H1 (cell line): ENCODE measurements at regions not wholly inside any gene's neighbourhood (a gene's known extent, or its start where the extent isn't known, plus 50 kb on each side); places are given as distances from the start of the nearest gene placed in this dataset.

Experiments used
- CTCF ChIA-PET: fragments of 300-600 bp; sonication (Branson Sonifier 250); formaldehyde crosslinking; loops from one replicate; lab custom pipeline; 2021; ENCODE audit not compliant: partially characterized antibody; lab: Charles Lee
- POLR2A ChIA-PET: fragments of 300-600 bp; sonication (Branson Sonifier 250); formaldehyde crosslinking; loops from one replicate; lab custom pipeline; 2021; ENCODE audit warnings: inconsistent platforms; ENCODE audit not compliant: partially characterized antibody; lab: Charles Lee
- DNase-seq, 2 experiments: peaks; one replicate each; pipeline versions ENCODE4 v3.0.0 to v3.0.0-alpha.2; 2010 to 2022; ENCODE audit warnings: low spot score in 2 of 2, low read depth in 1 of 2, mixed read lengths in 1 of 2
- FAIRE-seq: peaks from 2 replicates; lab custom pipeline; 2011; peaks lifted over from hg19 to GRCh38; lab: Jason Lieb, UNC
- H2AFZ ChIP-seq: 2 replicates; pipeline ENCODE4 v1.8.1; 2012; ENCODE audit warnings: low read length, inconsistent platforms
- H2AK5ac ChIP-seq: 2 replicates; pipeline ENCODE4 v1.6.1; 2013; ENCODE audit warnings: low read depth, low read length
- H2BK120ac ChIP-seq: replicated peaks from 2 replicates; pipeline ENCODE3; 2013; ENCODE audit warnings: low read depth, low read length, inconsistent platforms
- H2BK12ac ChIP-seq: 2 replicates; pipeline ENCODE4 v1.6.1; 2013; ENCODE audit warnings: low read depth, low read length
- H2BK15ac ChIP-seq: 2 replicates; pipeline ENCODE4 v1.6.1; 2013; ENCODE audit warnings: low read length
- H2BK20ac ChIP-seq: 2 replicates; pipeline ENCODE4 v1.6.1; 2013; ENCODE audit warnings: low read length
- H2BK5ac ChIP-seq: 2 replicates; pipeline ENCODE4 v1.6.1; 2013; ENCODE audit warnings: low read depth, low read length
- H3K14ac ChIP-seq: 2 replicates; pipeline ENCODE4 v1.6.1; 2013; ENCODE audit warnings: inconsistent platforms; ENCODE audit not compliant: insufficient read length
- H3K18ac ChIP-seq: 2 replicates; pipeline ENCODE4 v1.6.1; 2013; ENCODE audit warnings: low read length; ENCODE audit errors: extremely low read depth
- H3K23ac ChIP-seq: 2 replicates; pipeline ENCODE4 v1.6.1; 2013; ENCODE audit warnings: inconsistent platforms; ENCODE audit not compliant: insufficient read length
- H3K23me2 ChIP-seq: 2 replicates; pipeline ENCODE4 v1.6.1; 2013; ENCODE audit warnings: low read depth, low read length
- H3K27ac ChIP-seq: 2 replicates; pipeline ENCODE4 v1.6.1; 2011; ENCODE audit warnings: low read depth, low read length, inconsistent platforms
- H3K27me3 ChIP-seq, 4 experiments: replicated peaks in 1 of 4; 1 replicate in 1 of 4; 2 replicates in 3 of 4; pipeline versions ENCODE4 v1.6.1 to v1.8.1; 2011 to 2013; ENCODE audit warnings: low read length in 3 of 4, mild to moderate bottlenecking in 3 of 4, inconsistent platforms in 2 of 4, mixed read lengths in 2 of 4, moderate library complexity in 1 of 4; ENCODE audit not compliant: control insufficient read depth in 3 of 4, insufficient read depth in 3 of 4; ENCODE audit errors: extremely low read depth in 1 of 4
- H3K36me3 ChIP-seq, 4 experiments: 2 replicates each; pipeline versions ENCODE4 v1.6.1 to v1.8.1; 2011 to 2013; ENCODE audit warnings: mild to moderate bottlenecking in 4 of 4, low read length in 3 of 4, moderate library complexity in 2 of 4, control low read depth in 1 of 4, inconsistent platforms in 1 of 4; ENCODE audit not compliant: insufficient read depth in 4 of 4, control insufficient read depth in 2 of 4
- H3K4ac ChIP-seq: replicated peaks from 2 replicates; pipeline ENCODE3; 2013; ENCODE audit warnings: low read length, low read depth, mixed read lengths, inconsistent platforms; ENCODE audit not compliant: insufficient read length
- H3K4me1 ChIP-seq, 4 experiments: replicated peaks in 1 of 4; 1 replicate in 1 of 4; 2 replicates in 3 of 4; pipeline versions ENCODE4 v1.6.1 to v1.8.1; 2011 to 2013; ENCODE audit warnings: low read length in 3 of 4, inconsistent platforms in 2 of 4, mixed read lengths in 1 of 4; ENCODE audit not compliant: insufficient read depth in 4 of 4, control insufficient read depth in 3 of 4
- H3K4me2 ChIP-seq, 2 experiments: 2 replicates each; pipeline versions ENCODE4 v1.6.1 to v1.8.1; 2011 to 2013; ENCODE audit warnings: low read depth in 2 of 2, low read length in 2 of 2, control low read depth in 1 of 2, inconsistent platforms in 1 of 2, mild to moderate bottlenecking in 1 of 2; ENCODE audit not compliant: insufficient read depth in 1 of 2
- H3K4me3 ChIP-seq, 4 experiments: fragments of 200-600, 300-600 bp in 1 of 4; sonication (generic), shearing (Covaris generic), sonication (Bioruptor Twin) in 1 of 4; 2 replicates each; pipeline versions ENCODE4 v1.5.1 to v1.8.1; 2011 to 2016; ENCODE audit warnings: low read length in 4 of 4, low read depth in 3 of 4, control low read depth in 2 of 4, inconsistent platforms in 2 of 4, mild to moderate bottlenecking in 2 of 4, mixed read lengths in 1 of 4, moderate library complexity in 1 of 4; ENCODE audit not compliant: insufficient read depth in 2 of 4; ENCODE audit errors: extremely low read depth in 1 of 4
- H3K56ac ChIP-seq: replicated peaks from 2 replicates; pipeline ENCODE3; 2013; ENCODE audit warnings: low read depth, mild to moderate bottlenecking, mixed read lengths, low read length, inconsistent platforms; ENCODE audit not compliant: insufficient read length
- H3K79me1 ChIP-seq: 2 replicates; pipeline ENCODE4 v1.6.1; 2013; ENCODE audit warnings: low read depth, low read length, control low read depth
- H3K79me2 ChIP-seq, 2 experiments: 2 replicates each; pipeline versions ENCODE4 v1.6.1 to v1.8.1; 2012 to 2013; ENCODE audit warnings: low read length in 2 of 2, mild to moderate bottlenecking in 2 of 2, inconsistent platforms in 1 of 2; ENCODE audit not compliant: insufficient read depth in 2 of 2, control insufficient read depth in 1 of 2
- H3K9ac ChIP-seq, 4 experiments: replicated peaks in 1 of 4; 1 replicate in 1 of 4; 2 replicates in 3 of 4; pipeline versions ENCODE4 v1.6.1 to v1.8.1; 2011 to 2013; ENCODE audit warnings: low read depth in 3 of 4, low read length in 3 of 4, control low read depth in 2 of 4, mild to moderate bottlenecking in 2 of 4, moderate library complexity in 2 of 4, inconsistent platforms in 1 of 4; ENCODE audit errors: extremely low read depth in 1 of 4
- H3K9me3 ChIP-seq, 2 experiments: 2 replicates each; pipeline versions ENCODE4 v1.6.1 to v1.8.1; 2012 to 2013; ENCODE audit warnings: mild to moderate bottlenecking in 2 of 2, moderate library complexity in 2 of 2, control low read depth in 1 of 2, inconsistent platforms in 1 of 2, low read depth in 1 of 2, low read length in 1 of 2, mixed read lengths in 1 of 2; ENCODE audit not compliant: insufficient read depth in 2 of 2
- H4K20me1 ChIP-seq, 2 experiments: replicated peaks in 1 of 2; 2 replicates each; pipeline versions ENCODE3 to v1.8.1; 2011 to 2013; ENCODE audit warnings: inconsistent platforms in 2 of 2, low read length in 2 of 2, mild to moderate bottlenecking in 1 of 2; ENCODE audit not compliant: insufficient read depth in 2 of 2, control insufficient read depth in 1 of 2
- H4K5ac ChIP-seq: 2 replicates; pipeline ENCODE4 v1.6.1; 2013; ENCODE audit warnings: low read length, low read depth, mixed read lengths, inconsistent platforms; ENCODE audit not compliant: insufficient read length
- H4K8ac ChIP-seq: 2 replicates; pipeline ENCODE4 v1.8.0; 2013; ENCODE audit warnings: mild to moderate bottlenecking, moderate library complexity, low read length, inconsistent platforms; ENCODE audit not compliant: insufficient read depth; ENCODE audit errors: extremely low read depth
- H4K91ac ChIP-seq: replicated peaks from 2 replicates; pipeline ENCODE3; 2013; ENCODE audit warnings: low read length, mixed read lengths, inconsistent platforms; ENCODE audit not compliant: insufficient read length
- BCL11A ChIP-seq, 2 experiments: IDR thresholded peaks; one replicate each; pipeline ENCODE4 v1.6.1; 2011; ENCODE audit warnings: low read depth in 2 of 2, low read length in 2 of 2, mild to moderate bottlenecking in 2 of 2
- EGR1 ChIP-seq: IDR thresholded peaks from 2 replicates; pipeline ENCODE4 v1.6.1; 2011; ENCODE audit warnings: low read depth, low read length, borderline replicate concordance
- EZH2 ChIP-seq: fragments of 200-600 bp; sonication (generic); IDR thresholded peaks from 2 replicates; pipeline ENCODE4 v1.7.1; 2012; ENCODE audit warnings: low read depth, mild to moderate bottlenecking, moderate library complexity, low read length, inconsistent platforms; ENCODE audit not compliant: severe bottlenecking
- JUND ChIP-seq: IDR thresholded peaks from 2 replicates; pipeline ENCODE4 v1.6.1; 2011; ENCODE audit warnings: mild to moderate bottlenecking, improper control_type of control experiment, low read length
- POLR2A ChIP-seq, 2 experiments: IDR thresholded peaks; 1 replicate in 1 of 2; 2 replicates in 1 of 2; pipeline ENCODE4 v1.6.1; 2011; ENCODE audit warnings: low read depth in 2 of 2, low read length in 2 of 2, mild to moderate bottlenecking in 2 of 2; ENCODE audit errors: control extremely low read depth in 1 of 2
- POLR2AphosphoS5 ChIP-seq: IDR thresholded peaks from 2 replicates; pipeline ENCODE4 v1.6.1; 2011; ENCODE audit warnings: low read depth, low read length
- POU5F1 ChIP-seq: IDR thresholded peaks from 2 replicates; pipeline ENCODE4 v1.6.1; 2011; ENCODE audit warnings: low read depth, mild to moderate bottlenecking, low read length, moderate library complexity
- SIRT6 ChIP-seq: IDR thresholded peaks from one replicate; pipeline ENCODE4 v1.7.1; 2012; ENCODE audit warnings: low read length, inconsistent platforms
- SP1 ChIP-seq: IDR thresholded peaks from 2 replicates; pipeline ENCODE4 v1.6.1; 2011; ENCODE audit warnings: low read depth, low read length
- WGBS, 2 experiments: shearing (Covaris generic) in 1 of 2; methylation state at CpG; one replicate each; pipeline versions ENCODE4 v1.1.6 to v1.1.7; 2013 to 2015; ENCODE audit warnings: low lambda C conversion rate in 2 of 2, mixed read lengths in 2 of 2, inconsistent platforms in 1 of 2, low coverage in 1 of 2, missing lambda C conversion rate in 1 of 2; ENCODE audit not compliant: insufficient replicate concordance in 2 of 2, insufficient coverage in 1 of 2, insufficient read length in 1 of 2; ENCODE audit errors: extremely low coverage in 1 of 2, missing lambda C conversion rate in 1 of 2; 5-methylcytosine and 5-hydroxymethylcytosine counted together

- H3K18ac ChIP-seq, result no peak overlapping the region
- H3K23me2 ChIP-seq, result no peaks in the 10 kb centered on the region
- no peaks in the 10 kb centered on the region for H4K20me1 ChIP-seq
- no peak overlapping the region for H3K23ac ChIP-seq
- H2BK5ac ChIP-seq, result no peak overlapping the region
- FAIRE-seq, result no peak
- no peak overlapping the region for H2BK120ac ChIP-seq
- H3K14ac ChIP-seq, result no peak overlapping the region
- ChIA-PET CTCF (no interaction called here), POLR2A (no interaction called here)
- peaks cover 16 to 60% of the 10 kb centered on the region in 2 experiments for H3K9me3 ChIP-seq
- H4K5ac ChIP-seq, result no peak overlapping the region
- no peak overlapping the region for H2BK15ac ChIP-seq
- H3K4me1 ChIP-seq, result no peaks in the 10 kb centered on the region
- no peaks in the 10 kb centered on the region for H3K79me1 ChIP-seq
- no peak overlapping the region for H3K56ac ChIP-seq
- no peak overlapping the region for H3K4me3 ChIP-seq
- DNase-seq, result no peak
- H4K8ac ChIP-seq, result no peak overlapping the region
- H2BK20ac ChIP-seq, result no peak overlapping the region
- H3K79me2 ChIP-seq, result no peaks in the 10 kb centered on the region
- H2BK12ac ChIP-seq, result no peak overlapping the region
- no peak overlapping the region for H3K9ac ChIP-seq
- H2AFZ ChIP-seq, result no peak overlapping the region
- H4K91ac ChIP-seq, result no peak overlapping the region
- WGBS, 2 experiments, result 94% methylated on average over 1 of the region's 1 CpG; no CpG with 5 or more reads in 1 of the 2 experiments
- H3K4ac ChIP-seq, result no peak overlapping the region
- H3K4me2 ChIP-seq, result no peak overlapping the region
- no peak overlapping the region for H3K27ac ChIP-seq
- TF ChIP-seq POLR2A (IDR thresholded peaks at IDR 0.05; ENCODE audit: control extremely low read depth in 1 of 2, low read depth in 2 of 2, low read length in 2 of 2) (no peak), EGR1 (no peak), POLR2AphosphoS5 (no peak), EZH2 (no peak), SP1 (no peak), POU5F1 (no peak), BCL11A (IDR thresholded peaks at IDR 0.05; ENCODE audit: low read depth in 2 of 2, low read length in 2 of 2) (no peak), JUND (no peak), SIRT6 (no peak)
- TF ChIP-seq, all 59 proteins: peak for 0
- Histone ChIP-seq H2AK5ac (no peak overlapping the region), H3K36me3 (no peaks in the 10 kb centered on the region), H3K27me3 (no peaks in the 10 kb centered on the region)
Observed at GRCh38 chr1:4265836-4266235, 365.8 kb upstream of the C1orf174 start.
